HCT116 (cell line): ENCODE measurements at regions not wholly inside any gene's neighbourhood (a gene's known extent, or its start where the extent isn't known, plus 50 kb on each side); places are given as distances from the start of the nearest gene placed in this dataset.
"Not testable (repeated sequence)": the region's sequence is repeated elsewhere in the genome, so short reads cannot be mapped to it uniquely, and the experiment has no call there.

Experiments used
- ATAC-seq: fragments of 200-7000 bp; cut with Tn5 transposase; 2 replicates; pipeline ENCODE4 v1.9.1; 2020; ENCODE audit warnings: mild to moderate bottlenecking, moderate library complexity
- BruUV-seq: library from RNA; stranded (reverse); fragments of 400-500 nt; replicated peaks from 2 replicates; lab custom pipeline; 2021; lab: Mats Ljungman, UMichigan
- CTCF ChIA-PET: fragments of 300-600 bp; sonication (Branson Sonifier 250); formaldehyde crosslinking; loops from one replicate; lab custom pipeline; 2021; ENCODE audit warnings: antibody characterized with exemption; lab: Charles Lee
- POLR2A ChIA-PET: fragments of 300-600, 350-600 bp; sonication (Branson Sonifier 250); formaldehyde crosslinking; loops from one replicate; lab custom pipeline; 2021; ENCODE audit warnings: antibody characterized with exemption; lab: Charles Lee
- RAD21 ChIA-PET, 2 experiments: fragments of 300-600 bp; sonication (Branson Sonifier 250); formaldehyde crosslinking; loops; one replicate each; lab custom pipeline; 2023; ENCODE audit warnings: low total read pairs in 2 of 2; ENCODE audit not compliant: uncharacterized antibody in 2 of 2, unreplicated experiment in 2 of 2, low non-redundant PET in 1 of 2; lab: Charles Lee
- DNase-seq: peaks from one replicate; pipeline ENCODE4 v3.0.0-alpha.2; 2010; ENCODE audit warnings: low read depth, low spot score
- H2AFZ ChIP-seq: fragments of 200-600 bp; shearing (Covaris generic), sonication (generic); 2 replicates; pipeline ENCODE4 v1.6.1; 2017; ENCODE audit warnings: low read depth, mixed run types, mixed read lengths, antibody characterized with exemption, low read length; ENCODE audit not compliant: poor library complexity, severe bottlenecking
- H3K27ac ChIP-seq: 2 replicates; pipeline ENCODE4 v1.5.1; 2012; ENCODE audit warnings: low read depth, low read length
- H3K27me3 ChIP-seq: fragments of 200-600 bp; sonication (generic); 2 replicates; pipeline ENCODE4 v1.6.1; 2016; ENCODE audit warnings: mixed run types, low read length, mixed read lengths; ENCODE audit not compliant: insufficient read depth
- H3K36me3 ChIP-seq, 2 experiments: fragments of 200-500 bp in 1 of 2; fragments of 200-600 bp in 1 of 2; sonication (Bioruptor generic) in 1 of 2; sonication (generic) in 1 of 2; 2 replicates each; pipeline versions ENCODE4 v1.5.1 to v1.6.1; 2014 to 2016; ENCODE audit warnings: low read length in 2 of 2, inconsistent platforms in 1 of 2, mixed read lengths in 1 of 2, mixed run types in 1 of 2; ENCODE audit not compliant: insufficient read depth in 2 of 2, control insufficient read depth in 1 of 2
- H3K4me1 ChIP-seq, 2 experiments: fragments of 200-600 bp in 1 of 2; sonication (generic) in 1 of 2; 2 replicates each; pipeline versions ENCODE4 v1.5.1 to v1.6.1; 2012 to 2017; ENCODE audit warnings: low read length in 2 of 2, inconsistent platforms in 1 of 2, mild to moderate bottlenecking in 1 of 2, mixed read lengths in 1 of 2, mixed run types in 1 of 2, moderate library complexity in 1 of 2; ENCODE audit not compliant: insufficient read depth in 2 of 2, control insufficient read depth in 1 of 2
- H3K4me2 ChIP-seq: fragments of 200-600 bp; sonication (generic); 2 replicates; pipeline ENCODE4 v1.6.1; 2017; ENCODE audit warnings: mixed run types, low read length, mixed read lengths
- H3K4me3 ChIP-seq, 2 experiments: fragments of 200-600 bp in 1 of 2; sonication (generic) in 1 of 2; replicated peaks in 1 of 2; 2 replicates each; pipeline ENCODE4 v1.5.1; 2011 to 2016; ENCODE audit warnings: low read length in 2 of 2, control low read depth in 1 of 2, low read depth in 1 of 2, mild to moderate bottlenecking in 1 of 2, mixed read lengths in 1 of 2, mixed run types in 1 of 2
- H3K79me2 ChIP-seq: fragments of 200-600 bp; sonication (generic); 2 replicates; pipeline ENCODE4 v1.6.1; 2017; ENCODE audit warnings: mild to moderate bottlenecking, mixed run types, low read length, moderate library complexity, mixed read lengths; ENCODE audit not compliant: insufficient read depth
- H3K9ac ChIP-seq: fragments of 200-600 bp; sonication (generic); 2 replicates; pipeline ENCODE4 v1.6.1; 2016; ENCODE audit warnings: low read length, mixed read lengths
- H3K9me2 ChIP-seq: fragments of 200-600 bp; sonication (generic), shearing (Covaris generic); 2 replicates; pipeline ENCODE4 v1.6.1; 2017; ENCODE audit warnings: mixed run types, mild to moderate bottlenecking, moderate library complexity; ENCODE audit not compliant: insufficient read depth
- H3K9me3 ChIP-seq, 2 experiments: fragments of 200-500 bp in 1 of 2; fragments of 200-600 bp in 1 of 2; sonication (Bioruptor generic) in 1 of 2; sonication (generic) in 1 of 2; 2 replicates each; pipeline ENCODE4 v1.6.1; 2014 to 2017; ENCODE audit warnings: low read length in 2 of 2, mixed read lengths in 2 of 2, inconsistent platforms in 1 of 2, low read depth in 1 of 2, mild to moderate bottlenecking in 1 of 2, mixed run types in 1 of 2, moderate library complexity in 1 of 2; ENCODE audit not compliant: control insufficient read depth in 1 of 2, insufficient read depth in 1 of 2
- H4K20me1 ChIP-seq: fragments of 200-600 bp; sonication (generic), shearing (Covaris generic); 2 replicates; pipeline ENCODE4 v1.6.1; 2017; ENCODE audit warnings: mixed run types, mild to moderate bottlenecking, moderate library complexity; ENCODE audit not compliant: insufficient read depth
- ZNF274 ChIP-seq: fragments of 200-500 bp; sonication (Bioruptor generic); IDR thresholded peaks from 2 replicates; pipeline ENCODE4 v1.6.1; 2014; ENCODE audit warnings: mild to moderate bottlenecking, low read depth, low read length, inconsistent platforms
- intact Hi-C: fragments of 100-400 bp; cut with micrococcal nuclease; formaldehyde crosslinking; loops from 2 replicates; pipeline ENCODE4 v1.10.0; 2022

DNA sequence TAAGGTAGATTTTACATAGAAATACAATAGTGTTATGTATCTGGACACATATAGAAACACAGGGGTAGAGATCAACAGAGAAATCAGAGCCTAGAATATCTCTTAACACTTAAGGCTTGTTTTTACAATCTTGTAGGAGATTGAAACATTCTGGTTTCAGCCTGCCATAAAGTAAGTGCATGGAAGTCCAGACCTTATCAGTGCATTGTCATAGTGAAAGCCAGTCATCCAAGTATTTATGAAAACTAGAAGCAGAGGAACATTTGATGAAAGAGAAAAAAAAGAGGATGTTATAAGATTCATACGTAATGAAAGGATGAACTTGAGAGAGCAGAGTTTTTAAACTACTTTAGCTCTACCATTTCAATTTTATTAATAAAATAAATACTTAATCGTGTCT is 194.3 kb upstream of the TRPC7 start:
- H3K36me3 ChIP-seq, result no peaks in the 10 kb centered on the region
- TF ChIP-seq ZNF274, result no peak
- TF ChIP-seq, all 23 proteins: peak for 0
- H2AFZ ChIP-seq, result no peak overlapping the region
- H3K9me2 ChIP-seq, result no peaks in the 10 kb centered on the region
- BruUV-seq, result no TSS peak
- no peaks in the 10 kb centered on the region for H3K79me2 ChIP-seq
- H3K27ac ChIP-seq, result no peak overlapping the region
- intact Hi-C loops, result no loop called here
- H3K4me2 ChIP-seq, result no peak overlapping the region
- no peaks in the 10 kb centered on the region for H3K4me1 ChIP-seq
- no peaks in the 10 kb centered on the region for H3K9me3 ChIP-seq
- RAD21 ChIA-PET, result no interaction called here
- DNase-seq (no peak), ATAC-seq (no peak)
- no peaks in the 10 kb centered on the region for H4K20me1 ChIP-seq
- H3K27me3 ChIP-seq, result no peaks in the 10 kb centered on the region
- no peak overlapping the region for H3K4me3 ChIP-seq
- CTCF ChIA-PET, result no interaction called here
- H3K9ac ChIP-seq, result no peak overlapping the region
- POLR2A ChIA-PET, result no interaction called here

DNA sequence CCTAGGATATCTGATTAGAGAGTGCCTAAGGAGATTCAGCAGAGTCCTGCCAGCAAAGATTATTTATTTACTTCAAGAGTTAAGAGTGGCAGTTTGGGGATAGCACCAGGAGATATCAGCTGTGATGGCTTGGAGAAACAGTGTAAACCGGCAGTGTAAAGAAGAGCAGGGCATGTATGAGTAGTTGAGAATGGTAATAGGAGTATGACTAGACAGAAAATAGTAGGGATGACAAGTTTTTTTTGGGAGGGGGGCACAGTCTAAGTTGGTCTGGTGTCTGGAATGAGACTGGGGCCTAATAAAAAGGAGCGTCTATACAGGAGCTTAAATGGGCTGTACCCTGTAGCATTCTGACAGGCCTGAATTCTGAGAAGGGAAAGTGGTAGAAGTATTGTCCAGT is 181.8 kb upstream of the TRPC7 start:
- H2AFZ ChIP-seq, H3K4me1 ChIP-seq, BruUV-seq, H3K4me3 ChIP-seq, ATAC-seq, POLR2A ChIA-PET, H3K27me3 ChIP-seq, H3K9me3 ChIP-seq, DNase-seq, H3K27ac ChIP-seq, H3K36me3 ChIP-seq, H3K4me2 ChIP-seq, H4K20me1 ChIP-seq, RAD21 ChIA-PET, CTCF ChIA-PET, intact Hi-C loops, H3K9ac ChIP-seq, H3K79me2 ChIP-seq, H3K9me2 ChIP-seq: not testable (repeated sequence)

DNA sequence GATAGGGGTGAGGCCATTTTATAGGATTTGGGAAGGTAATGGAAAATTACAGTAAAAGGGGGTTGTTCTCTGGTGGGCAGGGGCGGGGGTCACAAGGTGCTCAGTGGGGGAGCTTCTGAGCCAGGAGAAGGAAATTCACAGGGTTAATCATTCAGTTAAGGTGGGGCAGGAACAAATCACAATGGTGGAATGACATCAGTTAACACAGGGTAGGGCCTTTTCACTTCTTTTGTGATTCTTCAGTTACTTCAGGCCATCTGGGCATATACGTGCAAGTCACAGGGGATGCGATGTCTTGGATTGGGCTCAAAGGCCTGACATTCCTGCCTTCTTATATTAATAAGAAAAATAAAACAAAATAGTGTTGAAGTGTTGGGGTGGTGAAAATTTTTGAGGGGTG is 181.1 kb upstream of the TRPC7 start:
- H3K9me3 ChIP-seq, H3K27ac ChIP-seq, RAD21 ChIA-PET, H3K9me2 ChIP-seq, CTCF ChIA-PET, H3K27me3 ChIP-seq, POLR2A ChIA-PET, H3K4me1 ChIP-seq, H4K20me1 ChIP-seq, H3K9ac ChIP-seq, DNase-seq, intact Hi-C loops, H3K4me3 ChIP-seq, H3K79me2 ChIP-seq, ATAC-seq, BruUV-seq, H3K4me2 ChIP-seq, H3K36me3 ChIP-seq, H2AFZ ChIP-seq: not testable (repeated sequence)

DNA sequence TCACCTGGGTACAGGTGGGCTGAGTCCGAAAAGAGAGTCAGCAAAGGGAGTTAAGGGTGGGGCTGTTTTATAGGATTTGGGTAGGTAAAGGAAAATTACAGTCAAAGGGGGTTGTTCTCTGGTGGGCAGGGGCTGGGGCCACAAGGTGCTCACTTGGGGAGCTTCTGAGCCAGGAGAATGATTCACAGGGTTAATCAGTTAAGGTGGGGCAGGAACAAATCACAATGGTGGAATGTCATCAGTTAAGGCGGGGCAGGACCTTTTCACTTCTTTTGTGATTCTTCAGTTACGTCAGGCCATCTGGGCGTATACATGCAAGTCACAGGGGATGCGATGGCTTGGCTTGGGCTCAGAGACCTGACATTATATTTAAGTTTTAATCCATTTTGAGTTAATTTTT is 179.7 kb upstream of the TRPC7 start:
- intact Hi-C loops, POLR2A ChIA-PET, RAD21 ChIA-PET, H3K9ac ChIP-seq, H3K4me2 ChIP-seq, H4K20me1 ChIP-seq, H3K9me3 ChIP-seq, H2AFZ ChIP-seq, H3K9me2 ChIP-seq, CTCF ChIA-PET, DNase-seq, H3K27me3 ChIP-seq, H3K4me1 ChIP-seq, H3K27ac ChIP-seq, H3K36me3 ChIP-seq, H3K4me3 ChIP-seq, BruUV-seq, H3K79me2 ChIP-seq, ATAC-seq: not testable (repeated sequence)
